T1000 (cell line): ENCODE measurements at regions not wholly inside any gene's neighbourhood (a gene's known extent, or its start where the extent isn't known, plus 50 kb on each side); places are given as distances from the start of the nearest gene placed in this dataset.

Experiments used
- DNase-seq: peaks from one replicate; lab custom pipeline; 2025; ENCODE audit warnings: mixed read lengths; lab: John Stamatoyannopoulos, UW

DNA sequence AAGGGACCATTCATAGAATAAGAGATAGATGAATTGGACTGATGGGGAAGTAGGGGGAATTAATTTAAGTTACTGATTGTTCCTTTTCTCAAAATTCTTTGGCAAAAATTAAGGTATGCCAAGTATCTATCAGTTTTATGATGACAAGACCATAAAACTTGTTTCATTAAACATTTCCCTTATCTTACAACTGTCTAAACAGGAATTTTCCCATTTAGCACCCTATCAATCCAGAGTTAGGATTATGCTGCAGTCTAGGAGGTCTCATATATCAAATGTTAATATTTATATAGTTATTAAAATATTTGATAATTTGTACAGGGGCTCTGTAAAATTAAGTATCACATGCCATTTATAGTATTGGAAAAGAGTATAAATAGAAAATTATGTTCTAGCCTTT lies 51.5 kb upstream of the ARID1B start:
- DNase-seq, result no peak

DNA sequence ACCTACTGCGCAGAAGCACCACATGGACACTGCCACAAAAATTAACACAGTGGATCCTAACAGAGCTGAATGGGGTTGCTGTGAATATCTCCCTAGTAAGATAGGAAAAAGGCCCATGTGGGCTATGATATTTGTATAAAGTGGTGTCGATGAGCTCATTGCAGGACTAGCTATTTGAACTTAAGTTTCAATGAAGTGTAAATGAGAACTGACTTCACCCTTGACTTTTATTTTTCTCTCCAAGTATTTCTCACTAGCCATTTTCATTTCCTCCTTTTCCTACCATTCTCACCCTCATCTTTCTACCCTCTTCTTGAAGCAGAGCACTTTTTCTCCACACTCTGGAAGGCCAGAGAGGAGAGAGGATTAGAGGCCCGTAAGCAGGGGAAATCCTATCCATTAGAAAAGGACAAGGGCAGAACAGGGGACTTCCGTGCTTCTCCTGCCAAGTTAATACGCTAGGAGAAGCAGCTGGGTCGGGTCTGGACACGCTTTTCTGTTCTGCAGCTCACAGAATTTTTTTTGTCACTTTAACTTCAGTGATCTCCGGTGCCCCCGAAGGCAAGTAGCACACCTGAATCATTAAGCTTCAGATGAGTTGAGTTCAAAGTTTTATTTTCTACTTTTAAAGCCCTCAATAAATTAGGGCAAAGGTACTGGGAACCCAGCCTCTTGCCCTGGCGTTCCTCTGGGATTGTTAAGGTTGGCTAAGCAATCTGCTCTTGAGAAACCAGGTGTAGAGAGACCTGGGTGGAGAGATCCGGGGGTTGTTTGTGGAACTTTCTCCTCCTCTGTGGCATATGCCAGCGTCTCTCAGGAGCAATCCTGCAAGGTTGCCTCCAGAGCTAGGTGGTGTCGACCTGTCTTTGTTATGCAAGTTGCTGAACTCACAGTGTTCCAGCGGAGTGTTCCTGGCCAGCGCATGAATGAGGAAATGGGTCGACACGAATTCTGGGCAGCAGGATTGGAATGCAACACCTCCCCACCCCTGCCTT lies 56.2 kb upstream of the ARID1B start:
- no peak for DNase-seq

DNA sequence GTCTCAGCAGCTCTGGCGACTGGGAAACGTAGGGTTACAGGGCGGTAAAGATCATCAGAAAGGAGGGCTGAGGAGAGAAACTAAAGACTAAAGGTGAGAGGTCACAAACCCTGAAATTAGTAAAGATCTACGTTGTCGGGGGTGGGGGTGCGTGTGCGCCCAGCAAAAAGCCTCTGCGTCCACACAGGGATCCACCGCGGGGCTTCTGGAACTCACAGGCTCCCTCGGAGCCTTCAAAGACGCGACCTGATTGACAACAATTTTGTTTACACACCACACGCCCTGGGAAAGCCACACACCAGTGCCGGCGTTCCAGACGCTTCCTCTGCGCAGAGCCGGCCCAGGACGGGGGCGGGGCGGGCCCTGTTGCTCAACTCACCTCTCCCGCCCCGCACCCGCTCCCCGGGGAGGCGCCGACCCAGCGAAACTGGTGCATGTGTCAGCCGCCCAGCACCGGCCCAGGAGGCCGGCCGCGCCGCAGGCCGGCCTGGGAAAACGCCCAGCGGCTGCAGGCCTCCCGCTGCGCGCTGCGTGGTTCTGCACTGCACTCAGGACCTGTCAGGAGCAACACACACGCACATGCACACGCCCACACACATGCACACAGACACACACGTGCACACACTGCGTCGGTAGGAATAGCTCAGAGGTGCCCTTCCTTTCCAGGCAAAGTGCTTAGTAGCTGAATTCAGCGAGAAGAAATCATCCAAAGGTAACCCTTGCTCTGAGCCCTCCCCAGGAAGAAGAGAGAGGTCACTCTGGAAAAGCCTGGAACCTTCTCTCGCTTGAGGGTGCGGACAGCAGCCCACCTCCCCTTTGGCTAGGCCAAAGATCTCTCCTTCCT lies 57.2 kb upstream of the ARID1B start:
- DNase-seq, result peak; percentile 70

DNA sequence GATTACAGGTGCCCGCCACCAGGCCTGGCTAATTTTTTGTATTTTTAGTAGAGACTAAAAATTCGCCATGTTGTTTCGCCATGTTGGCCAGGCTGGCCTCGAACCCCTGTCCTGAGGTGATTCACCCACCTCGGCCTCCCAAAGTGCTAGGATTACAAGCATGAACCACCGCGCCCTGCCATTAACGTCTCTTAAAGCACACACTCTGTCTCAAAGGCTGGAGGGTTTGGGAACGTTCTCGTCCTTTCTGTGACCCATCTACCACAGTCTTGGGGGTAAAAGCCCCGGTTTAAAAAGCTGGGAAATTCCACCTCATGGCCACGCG lies 57.8 kb upstream of the ARID1B start:
- no peak for DNase-seq

DNA sequence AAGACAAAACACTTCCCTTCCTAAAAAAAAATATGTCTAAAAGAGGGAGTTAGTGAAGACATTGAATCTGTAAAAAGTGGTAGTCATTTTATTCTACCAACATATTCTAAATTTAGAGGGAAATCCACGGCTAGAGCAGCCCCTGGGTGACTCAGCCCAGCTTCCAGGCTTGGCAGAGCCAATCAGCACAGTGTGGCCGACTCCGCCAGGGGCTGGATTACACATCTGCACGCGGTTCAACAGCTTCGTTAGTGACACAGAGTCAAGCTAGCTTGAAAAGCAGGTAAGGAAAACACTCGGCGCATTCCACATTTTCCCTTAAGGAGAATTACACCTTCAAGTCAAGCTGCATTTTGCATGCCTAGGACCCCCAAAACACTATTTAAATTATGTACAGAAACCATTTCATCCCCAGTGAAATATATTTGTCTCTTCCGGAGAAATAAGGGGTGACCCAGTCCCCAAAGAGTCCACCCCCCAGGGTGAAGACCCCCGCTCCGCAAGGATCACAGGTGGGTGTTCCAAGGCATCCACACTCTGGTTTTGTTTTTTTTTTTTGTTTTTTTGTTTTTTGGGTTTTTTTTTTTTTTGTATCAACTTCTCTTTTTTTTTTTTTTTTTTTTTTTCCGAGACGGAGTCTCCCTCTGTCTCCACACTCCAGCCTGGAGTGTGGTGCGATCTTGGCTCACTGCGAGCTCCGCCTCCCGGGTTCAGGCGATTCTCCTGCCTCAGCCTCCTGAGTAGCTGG lies 58.4 kb upstream of the ARID1B start:
- DNase-seq, result peak; percentile 65

DNA sequence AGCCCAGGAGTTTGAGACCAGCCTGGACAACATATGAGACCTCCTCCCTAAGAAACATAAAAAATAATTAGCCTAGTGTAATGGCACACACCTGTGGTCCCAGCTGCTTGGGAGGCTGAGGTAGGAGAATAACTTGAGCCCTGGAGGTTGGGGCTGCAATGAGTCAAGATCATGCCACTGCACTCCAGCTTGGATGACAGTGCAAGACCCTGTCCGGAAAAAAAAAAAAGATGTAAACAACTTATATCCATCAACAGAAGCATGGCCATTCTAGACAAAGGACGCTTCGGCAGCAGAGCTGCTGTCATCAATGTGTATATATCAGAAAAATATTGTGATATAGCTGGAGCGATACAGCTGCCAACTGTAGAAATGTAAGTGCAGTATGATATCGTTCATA lies 59.6 kb upstream of the ARID1B start:
- no peak for DNase-seq

DNA sequence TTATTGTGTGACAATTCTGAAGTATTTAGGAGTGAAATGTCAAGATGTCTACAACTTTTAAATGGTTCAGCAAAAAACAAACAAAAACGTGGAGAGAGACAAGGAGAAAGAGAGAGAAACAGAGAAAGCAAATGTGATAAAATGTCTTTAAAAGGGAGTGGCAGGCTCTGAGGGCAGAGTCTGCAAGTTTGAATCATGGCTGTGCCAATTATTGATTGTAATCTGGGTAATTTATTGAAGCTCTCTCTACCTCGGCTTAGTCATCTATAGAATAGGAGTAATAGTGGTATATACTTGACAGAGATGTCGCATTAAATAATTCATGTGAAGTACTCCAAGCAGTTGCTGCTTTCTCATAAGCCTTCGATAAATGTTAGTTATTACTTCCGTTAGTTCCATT lies 61.3 kb upstream of the ARID1B start:
- no peak for DNase-seq

DNA sequence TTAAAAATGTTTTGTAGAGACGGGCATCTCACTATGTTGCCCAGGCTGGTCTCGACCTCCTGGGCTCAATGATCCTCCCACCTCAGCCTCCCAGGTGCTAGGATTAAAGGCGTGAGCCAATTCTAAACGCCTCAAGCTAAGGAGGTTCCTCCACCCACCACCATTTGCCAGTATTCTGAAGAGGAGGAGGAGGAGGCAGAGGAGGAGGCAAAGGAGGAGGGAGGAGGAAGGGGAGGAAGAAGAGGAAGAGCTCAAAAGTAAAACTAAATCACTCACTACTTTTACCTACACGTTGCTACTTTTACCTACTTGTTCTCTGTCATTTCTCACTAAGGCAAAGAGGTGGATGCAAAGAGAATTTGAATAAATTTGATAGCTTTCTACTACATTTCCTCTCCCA lies 63.6 kb upstream of the ARID1B start:
- DNase-seq, result no peak

DNA sequence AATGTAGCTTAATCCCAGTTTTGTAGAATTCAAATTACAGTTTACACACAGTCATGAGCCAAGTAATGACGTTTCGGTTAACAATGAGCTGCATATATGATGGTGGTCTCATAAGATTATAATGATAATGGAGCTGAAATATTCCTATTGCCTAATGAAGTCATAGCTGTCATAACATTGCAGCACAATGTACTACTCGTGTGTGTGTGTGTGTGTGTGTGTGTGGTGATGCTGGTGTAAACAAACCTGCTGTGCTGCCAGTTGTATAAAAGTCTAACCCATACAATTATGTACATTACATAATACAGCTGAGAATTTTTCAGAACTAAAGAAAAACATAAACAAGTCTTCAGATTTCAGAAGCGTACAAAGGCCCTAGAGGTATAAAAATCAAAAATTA lies 66.7 kb upstream of the ARID1B start:
- no peak for DNase-seq

DNA sequence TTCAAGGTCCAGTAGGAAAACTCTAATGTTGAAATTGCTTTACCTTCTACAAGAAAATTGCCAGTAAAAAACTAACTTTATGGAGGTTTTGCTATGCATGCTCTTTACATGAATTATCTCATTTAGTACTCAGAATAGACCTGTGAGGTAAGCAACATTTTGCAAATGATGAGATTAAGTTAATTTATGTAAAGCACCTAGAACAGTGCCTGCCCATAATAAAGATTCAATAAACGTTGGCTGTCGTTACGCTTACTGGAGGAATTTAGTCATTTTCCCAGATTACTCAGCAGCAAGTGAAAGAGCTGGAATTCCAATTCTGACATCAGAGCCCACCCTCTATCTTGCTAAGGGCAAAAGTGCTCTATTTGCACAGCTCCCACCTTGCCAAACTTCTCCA lies 69.4 kb upstream of the ARID1B start:
- DNase-seq, result no peak

DNA sequence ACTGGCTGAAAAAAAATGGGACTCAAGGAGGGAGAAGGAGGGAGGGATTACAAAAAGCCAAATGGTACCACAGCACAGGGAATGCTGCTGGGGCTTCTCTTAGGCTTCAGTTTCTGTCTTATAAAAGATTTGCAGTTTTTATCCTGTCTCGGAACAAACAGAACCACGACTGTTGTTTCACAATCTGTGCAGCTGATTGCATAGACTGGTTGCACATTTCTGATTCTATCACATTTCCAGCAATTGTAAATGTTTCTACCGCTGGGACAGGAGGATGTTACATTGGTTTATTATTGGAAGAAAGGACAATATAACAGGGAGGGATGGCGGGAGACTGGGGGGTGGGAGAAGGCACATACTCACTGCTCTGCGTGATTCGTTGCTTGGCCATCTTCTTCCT lies 73.5 kb upstream of the ARID1B start:
- no peak for DNase-seq

DNA sequence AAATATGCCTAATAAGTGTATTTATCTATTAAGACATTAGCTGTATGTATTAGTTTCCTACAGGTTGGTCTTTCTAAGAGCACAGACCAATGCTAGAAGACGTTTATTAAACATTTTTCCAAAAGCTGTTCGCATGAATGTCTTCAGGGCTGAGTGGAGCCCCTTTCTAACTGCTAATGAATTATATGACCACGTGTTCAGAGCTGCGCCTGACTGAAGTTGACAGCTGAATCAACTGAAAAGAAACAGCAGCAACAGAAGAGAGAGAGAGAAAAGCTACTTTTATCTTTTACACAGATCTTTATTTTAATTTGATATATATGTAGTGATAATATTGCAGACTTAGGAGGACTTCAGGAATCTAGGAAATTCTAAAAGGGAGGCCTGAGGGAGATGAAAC lies 75.2 kb upstream of the ARID1B start:
- DNase-seq, result no peak

DNA sequence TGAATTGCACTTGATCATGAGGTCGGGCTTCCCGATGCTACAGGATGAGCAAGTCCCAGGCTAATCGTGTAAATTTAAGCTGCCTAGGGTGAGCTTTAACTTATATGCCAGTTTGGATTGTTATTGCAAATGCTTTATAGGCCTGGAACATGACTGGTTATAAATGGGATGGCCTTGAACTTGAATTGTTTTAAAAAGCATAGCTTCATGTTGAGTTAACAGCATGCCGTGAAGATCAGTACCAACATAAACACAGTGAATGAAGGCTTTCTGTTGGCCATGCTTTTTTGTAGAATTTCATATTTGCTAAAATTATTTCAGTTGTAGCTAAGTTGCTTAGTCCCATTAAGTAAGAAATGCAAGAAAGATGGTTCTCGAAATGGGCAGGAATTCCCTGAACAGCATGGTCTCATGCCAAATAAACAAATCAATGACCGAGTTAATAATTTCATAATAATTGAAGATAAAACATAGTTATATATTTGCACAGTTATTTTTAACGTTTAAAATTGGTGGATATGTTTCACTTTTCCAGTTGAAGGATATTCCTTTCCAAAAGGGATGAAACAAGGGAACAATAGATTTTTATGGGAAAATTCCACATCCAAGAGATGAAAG lies 76.6 kb upstream of the ARID1B start:
- no peak for DNase-seq

DNA sequence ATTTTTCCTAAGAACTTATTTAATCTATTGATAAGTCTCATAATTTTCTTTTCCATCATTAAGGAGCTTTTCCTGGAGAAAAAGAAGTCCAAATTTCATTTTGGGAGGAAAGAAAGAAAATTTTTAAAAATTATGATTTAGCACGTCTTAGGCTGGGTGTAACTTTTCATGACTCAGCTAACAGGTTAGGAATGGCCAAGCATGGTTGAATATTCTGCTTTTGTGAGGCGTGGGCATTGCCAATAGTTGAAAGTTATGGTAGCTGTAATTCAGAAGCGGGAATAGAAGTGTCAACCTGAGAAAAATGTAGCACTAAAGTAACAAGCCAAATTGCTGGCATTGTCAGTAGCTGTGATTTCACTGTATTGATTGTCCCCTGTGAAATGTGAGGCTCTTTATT lies 77.2 kb upstream of the ARID1B start:
- no peak for DNase-seq

DNA sequence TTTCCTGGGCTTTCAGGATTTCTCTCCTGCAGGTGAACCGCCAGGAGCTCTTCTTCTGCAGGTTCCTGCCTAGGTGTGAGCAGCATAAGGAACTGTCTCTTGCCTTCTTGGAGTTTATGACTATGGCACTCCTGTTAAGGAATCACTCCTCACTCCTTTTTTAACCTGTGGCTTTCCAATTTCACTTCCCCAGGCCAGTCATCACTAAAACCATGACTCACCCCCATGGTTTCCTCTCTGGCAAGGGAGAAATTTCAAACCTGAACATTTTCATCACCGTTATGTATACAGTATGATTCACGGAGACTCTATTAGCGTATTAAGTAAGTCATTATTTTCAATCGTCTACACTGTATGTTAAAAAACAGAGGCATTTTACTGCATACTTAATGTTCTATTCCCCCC lies 78.2 kb upstream of the ARID1B start:
- DNase-seq, result peak; percentile 2

DNA sequence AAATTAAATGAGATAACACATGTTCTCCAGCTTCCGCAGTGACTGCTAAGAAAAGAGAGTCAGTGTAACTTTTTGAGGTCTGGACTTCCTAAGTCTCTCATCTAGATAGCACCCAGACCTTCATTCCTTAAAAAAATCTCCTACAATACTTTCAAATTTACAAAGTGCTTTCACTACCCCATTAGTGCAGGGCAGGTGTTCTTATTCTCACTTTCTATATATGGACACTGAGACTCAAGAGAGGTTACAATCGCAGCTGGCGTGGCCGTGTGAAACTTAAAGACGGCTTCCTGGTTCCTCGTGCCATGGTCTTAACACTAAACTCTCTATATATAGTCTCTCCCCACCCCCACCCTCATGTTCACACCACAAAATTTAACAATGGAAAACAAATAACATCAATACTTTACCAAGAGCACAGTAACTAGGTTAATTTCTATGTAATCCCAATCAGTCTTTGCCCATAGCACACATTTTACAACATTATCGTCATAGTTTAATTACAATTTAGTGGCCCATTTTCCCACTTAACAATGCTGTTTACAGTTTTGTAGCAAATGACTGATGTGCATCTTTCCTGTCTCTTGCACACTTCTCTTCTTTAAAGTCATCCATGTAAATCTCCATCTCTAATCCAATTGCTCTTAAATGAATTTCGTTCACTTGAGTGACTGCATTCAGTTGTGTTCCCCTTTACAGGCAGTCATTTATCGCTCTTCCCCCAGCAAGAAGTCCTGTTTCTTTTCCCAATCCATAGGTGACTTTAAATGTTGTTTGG lies 78.8 kb upstream of the ARID1B start:
- DNase-seq, result no peak

DNA sequence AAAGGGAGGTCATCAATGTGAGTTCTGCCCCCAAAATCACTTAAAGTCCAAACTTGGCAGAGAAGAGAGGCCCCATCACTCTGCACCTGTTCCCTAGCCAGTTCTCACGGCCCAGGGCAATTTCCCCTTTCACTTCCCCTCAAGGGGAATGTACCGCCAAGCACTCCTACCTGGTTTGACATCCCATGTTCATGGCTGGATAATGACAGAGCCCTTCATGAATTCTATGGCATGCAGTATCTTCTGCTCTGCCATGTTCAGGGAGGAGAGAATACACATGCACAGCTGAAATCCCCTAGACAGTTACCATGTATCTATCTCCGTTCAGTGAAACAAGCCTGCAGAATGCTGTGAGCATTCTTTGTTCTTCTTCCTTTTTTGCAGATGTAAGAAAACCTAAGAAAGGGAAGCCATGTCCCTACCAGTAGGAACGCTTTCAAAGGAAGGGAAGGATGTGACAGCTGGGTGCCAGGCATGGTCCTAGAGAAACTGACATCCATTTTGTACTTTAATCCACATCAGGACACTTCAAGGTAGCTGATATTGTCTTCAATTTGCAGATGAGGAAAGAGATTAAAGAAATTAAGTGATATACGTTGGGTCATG lies 79.8 kb upstream of the ARID1B start:
- DNase-seq, result no peak

DNA sequence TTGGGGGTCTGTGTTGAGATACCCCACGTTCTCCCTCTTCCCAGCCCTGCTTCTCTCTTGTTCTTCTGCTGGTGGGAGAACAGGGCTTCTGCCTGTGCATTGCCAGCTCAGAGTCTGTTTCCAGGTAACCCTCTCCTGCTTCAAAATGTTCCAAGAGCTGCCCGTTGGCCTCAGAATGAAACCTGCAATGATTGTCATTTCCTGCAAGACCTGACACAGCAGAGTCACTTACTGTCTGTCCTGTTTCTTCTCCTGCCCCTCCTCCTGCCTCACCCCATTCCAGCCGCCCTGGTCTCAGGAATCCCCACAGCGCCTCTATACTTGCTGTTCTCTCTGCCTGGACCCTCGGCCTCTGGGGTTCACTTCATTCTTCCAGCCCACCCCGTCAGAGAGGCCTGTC lies 81.4 kb upstream of the ARID1B start:
- no peak for DNase-seq

DNA sequence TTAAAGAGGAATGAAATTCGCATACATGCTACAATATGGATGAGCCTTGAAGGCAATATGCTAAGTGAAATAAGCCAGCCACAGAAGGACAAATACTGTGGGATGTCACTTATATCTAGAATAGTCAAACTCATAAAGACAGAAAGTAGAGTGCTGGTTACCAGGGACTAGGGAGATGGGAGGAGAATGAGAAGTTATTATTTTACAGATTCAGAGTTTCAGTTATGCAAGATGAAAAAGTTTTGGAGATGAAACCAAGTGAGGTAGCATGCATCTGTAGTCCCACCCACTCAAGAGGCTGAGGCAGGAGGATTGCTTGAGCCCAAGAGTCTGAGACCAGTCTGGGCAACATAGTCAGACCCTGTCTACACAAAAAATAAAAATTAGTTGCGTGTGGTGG lies 82.5 kb upstream of the ARID1B start:
- DNase-seq, result no peak

DNA sequence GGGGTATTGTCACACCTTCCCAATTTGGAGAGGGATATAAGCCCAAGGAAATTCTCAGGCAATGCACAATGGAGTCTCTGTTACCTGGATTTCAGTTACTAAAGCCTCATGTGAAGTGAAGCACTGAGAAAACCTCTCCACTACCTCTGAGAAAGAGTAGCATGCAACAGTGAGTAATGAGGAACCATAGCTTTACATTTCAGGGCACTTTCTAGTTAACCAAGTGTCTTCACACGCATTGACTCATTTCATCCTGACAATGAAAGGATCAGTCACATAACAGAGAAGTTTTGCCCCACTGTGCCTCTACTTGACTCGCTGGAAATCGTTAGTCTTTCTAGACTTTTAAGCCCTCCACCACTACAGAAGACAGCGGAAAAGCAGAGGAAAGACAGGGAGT lies 86.2 kb upstream of the ARID1B start:
- no peak for DNase-seq

DNA sequence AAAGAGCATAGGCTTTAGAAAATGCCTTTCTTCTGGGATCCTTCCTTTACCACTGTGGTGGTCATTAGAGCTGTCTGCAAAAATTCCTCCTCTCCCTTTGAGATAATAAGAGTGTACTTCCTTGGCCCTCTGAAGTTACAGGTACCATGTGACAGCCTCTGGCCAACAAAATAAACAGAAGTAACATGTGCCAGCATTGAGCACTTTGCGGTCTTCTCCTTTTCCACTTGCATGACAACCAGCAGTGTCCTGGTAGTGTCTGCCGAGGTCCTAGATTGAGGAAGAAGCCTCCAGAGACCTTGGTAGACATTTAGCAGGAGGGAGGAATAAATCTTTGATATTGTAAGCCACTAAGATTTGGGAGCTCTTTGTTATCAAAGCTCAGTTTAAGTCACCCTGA lies 87.5 kb upstream of the ARID1B start:
- no peak for DNase-seq
